ENCODE measurements at regions not wholly inside any gene's neighbourhood (a gene's known extent, or its start where the extent isn't known, plus 50 kb on each side); places are given as distances from the start of the nearest gene placed in this dataset.

GRCh38 chr5:86862093-86862492, 244.4 kb downstream of the COX7C start:
- peaks cover 54% of the 10 kb centered on the region for H3K4me1 Mint-ChIP-seq
- TF ChIP-seq CTCF (IDR thresholded peaks at IDR 0.05): no peak
- TF ChIP-seq EZH2phosphoT487 (IDR thresholded peaks at IDR 0.05): no peak
- TF ChIP-seq EZH2 (IDR thresholded peaks at IDR 0.05): no peak
- H3K36me3 Mint-ChIP-seq: no peaks in the 10 kb centered on the region
- Histone ChIP-seq H3K4me3 (no peak overlapping the region), H3K9me3 (ENCODE audit: low read depth) (no peaks in the 10 kb centered on the region), H4K20me1 (ENCODE audit: low read depth) (no peaks in the 10 kb centered on the region), H3K4me1 (peaks cover 40% of the 10 kb centered on the region), H3K36me3 (no peaks in the 10 kb centered on the region), H2AFZ (replicated peaks) (no peak overlapping the region), H3K27me3 (no peaks in the 10 kb centered on the region), H3K79me2 (ENCODE audit: low read depth) (no peaks in the 10 kb centered on the region), H3K27ac (no peak overlapping the region), H3F3A (ENCODE audit: low read depth) (no peaks in the 10 kb centered on the region), H3K9ac (no peak overlapping the region), H3K4me2 (peak overlapping the region; percentile 36)
- no peaks in the 10 kb centered on the region for H3K27me3 Mint-ChIP-seq (ENCODE audit: insufficient read depth, low read depth)
- no peak overlapping the region for H3K4me3 Mint-ChIP-seq
- H3K27ac Mint-ChIP-seq: peak overlapping the region; percentile 40
- DNase-seq (ENCODE audit: low spot score): no peak
- H3K9me3 Mint-ChIP-seq: no peaks in the 10 kb centered on the region

GRCh38 chr5:86864051-86864450, 246.3 kb downstream of the COX7C start:
- H4K20me1 ChIP-seq (ENCODE audit: low read depth): no peaks in the 10 kb centered on the region
- no peaks in the 10 kb centered on the region for H3F3A ChIP-seq (ENCODE audit: low read depth)
- Mint-ChIP-seq H3K9me3 (no peaks in the 10 kb centered on the region), H3K27ac (peak overlapping the region; percentile 6), H3K27me3 (ENCODE audit: insufficient read depth, low read depth) (no peaks in the 10 kb centered on the region), H3K4me3 (no peak overlapping the region), H3K4me1 (peaks cover 61% of the 10 kb centered on the region), H3K36me3 (no peaks in the 10 kb centered on the region)
- no peak overlapping the region for H3K4me3 ChIP-seq
- no peak overlapping the region for H3K9ac ChIP-seq
- H3K79me2 ChIP-seq (ENCODE audit: low read depth): no peaks in the 10 kb centered on the region
- TF ChIP-seq CTCF (IDR thresholded peaks at IDR 0.05) (no peak), EZH2phosphoT487 (IDR thresholded peaks at IDR 0.05) (no peak), EZH2 (IDR thresholded peaks at IDR 0.05) (no peak)
- H3K4me1 ChIP-seq: peaks cover 40% of the 10 kb centered on the region
- H3K27ac ChIP-seq: no peak overlapping the region
- H2AFZ ChIP-seq (replicated peaks): peak overlapping the region; percentile 54
- DNase-seq (ENCODE audit: low spot score): no peak
- H3K36me3 ChIP-seq: no peaks in the 10 kb centered on the region
- H3K4me2 ChIP-seq: no peak overlapping the region
- H3K27me3 ChIP-seq: no peaks in the 10 kb centered on the region
- no peaks in the 10 kb centered on the region for H3K9me3 ChIP-seq (ENCODE audit: low read depth)

- DNase-seq (ENCODE audit: low spot score): no peak
- Histone ChIP-seq H3K9me3 (ENCODE audit: low read depth) (no peaks in the 10 kb centered on the region), H4K20me1 (ENCODE audit: low read depth) (no peaks in the 10 kb centered on the region), H3K27ac (no peak overlapping the region), H3K36me3 (no peaks in the 10 kb centered on the region), H3K4me2 (peak overlapping the region; percentile 50), H2AFZ (replicated peaks) (no peak overlapping the region), H3K79me2 (ENCODE audit: low read depth) (no peaks in the 10 kb centered on the region), H3K4me3 (no peak overlapping the region), H3K9ac (no peak overlapping the region), H3F3A (ENCODE audit: low read depth) (no peaks in the 10 kb centered on the region), H3K4me1 (peaks cover 40% of the 10 kb centered on the region), H3K27me3 (no peaks in the 10 kb centered on the region)
- Mint-ChIP-seq H3K27me3 (ENCODE audit: insufficient read depth, low read depth) (peaks cover 5% of the 10 kb centered on the region), H3K36me3 (no peaks in the 10 kb centered on the region), H3K4me3 (no peak overlapping the region), H3K9me3 (no peaks in the 10 kb centered on the region), H3K4me1 (peaks cover 57% of the 10 kb centered on the region), H3K27ac (peak overlapping the region; percentile 65)
- no peak for TF ChIP-seq CTCF (IDR thresholded peaks at IDR 0.05)
- no peak for TF ChIP-seq EZH2 (IDR thresholded peaks at IDR 0.05)
- TF ChIP-seq EZH2phosphoT487 (IDR thresholded peaks at IDR 0.05): no peak
Measured at GRCh38 chr5:86865256-86865785, 247.6 kb downstream of the COX7C start.
